B cell (primary cell): ENCODE measurements at regions not wholly inside any gene's neighbourhood (a gene's known extent, or its start where the extent isn't known, plus 50 kb on each side); places are given as distances from the start of the nearest gene placed in this dataset.

Experiments
- ATAC-seq: fragments of 200-7000 bp; cut with Tn5 transposase; one replicate; pipeline ENCODE4 v1.10.0; 2021; ENCODE audit warnings: low read depth, mild to moderate bottlenecking, moderate number of reproducible peaks, moderate library complexity
- CTCF ChIA-PET: fragments of 350-600 bp; sonication (Branson Sonifier 250); formaldehyde crosslinking; loops from one replicate; lab custom pipeline; 2021; ENCODE audit warnings: antibody characterized with exemption, inconsistent platforms; lab: Charles Lee
- POLR2A ChIA-PET: fragments of 350-600 bp; sonication (Branson Sonifier 250); formaldehyde crosslinking; loops from one replicate; lab custom pipeline; 2021; ENCODE audit warnings: antibody characterized with exemption; lab: Charles Lee
- DNase-seq: peaks from one replicate; pipeline ENCODE4 v3.0.0; 2013
- H2AFZ ChIP-seq: 2 replicates; pipeline ENCODE4 v1.6.1; 2012; ENCODE audit warnings: mild to moderate bottlenecking, low read depth, low read length; ENCODE audit not compliant: insufficient read depth, poor library complexity, severe bottlenecking
- H3K27ac ChIP-seq, 2 donors: 1 replicate in 1 of 2; 2 replicates in 1 of 2; pipeline ENCODE4 v1.5.1; 2012 to 2013; ENCODE audit warnings: low read length in 2 of 2, mild to moderate bottlenecking in 2 of 2, moderate library complexity in 1 of 2
- H3K27me3 ChIP-seq, 4 experiments: fragments of 200-600 bp in 1 of 4; sonication (generic) in 1 of 4; replicated peaks in 1 of 4; 1 replicate in 2 of 4; 2 replicates in 2 of 4; pipeline versions ENCODE4 v1.6.1 to v1.7.0; 2013 to 2016; ENCODE audit warnings: low read length in 3 of 4, mild to moderate bottlenecking in 2 of 4, mixed read lengths in 1 of 4, moderate library complexity in 1 of 4; ENCODE audit not compliant: insufficient read depth in 4 of 4, control insufficient read depth in 3 of 4; ENCODE audit errors: control extremely low read depth in 1 of 4
- H3K36me3 ChIP-seq, 2 experiments: replicated peaks in 1 of 2; 1 replicate in 1 of 2; 2 replicates in 1 of 2; pipeline versions ENCODE4 v1.6.1 to v1.7.1; 2013; ENCODE audit warnings: low read length in 1 of 2; ENCODE audit not compliant: insufficient read depth in 2 of 2, control insufficient read depth in 1 of 2; ENCODE audit errors: control extremely low read depth in 1 of 2, extremely low read depth in 1 of 2
- H3K4me1 ChIP-seq, 2 donors: fragments of 200-600 bp in 1 of 2; sonication (generic) in 1 of 2; 1 replicate in 1 of 2; 2 replicates in 1 of 2; pipeline versions ENCODE4 v1.5.1 to v1.6.1; 2013 to 2017; ENCODE audit warnings: low read length in 2 of 2; ENCODE audit not compliant: control insufficient read depth in 2 of 2, insufficient read depth in 2 of 2
- H3K4me2 ChIP-seq: replicated peaks from 2 replicates; pipeline ENCODE3; 2012; ENCODE audit warnings: mild to moderate bottlenecking, low read depth, low read length; ENCODE audit not compliant: poor library complexity, severe bottlenecking
- H3K4me3 ChIP-seq, 5 experiments: fragments of 200-600 bp in 1 of 5; sonication (generic) in 1 of 5; 1 replicate in 3 of 5; 2 replicates in 2 of 5; pipeline versions ENCODE4 v1.5.1 to v1.7.0; 2011 to 2016; ENCODE audit warnings: low read length in 4 of 5, mild to moderate bottlenecking in 4 of 5, low read depth in 2 of 5, control low read depth in 1 of 5, moderate library complexity in 1 of 5; ENCODE audit not compliant: insufficient read depth in 1 of 5; ENCODE audit errors: control extremely low read depth in 1 of 5, extremely low read depth in 1 of 5
- H3K79me2 ChIP-seq: fragments of 200-600 bp; sonication (generic); one replicate; pipeline ENCODE4 v1.6.0; 2016; ENCODE audit warnings: low read length; ENCODE audit not compliant: control insufficient read depth, insufficient read depth
- H3K9ac ChIP-seq: fragments of 200-600 bp; sonication (generic); 2 replicates; pipeline ENCODE4 v1.6.1; 2017; ENCODE audit warnings: mild to moderate bottlenecking, low read length, moderate library complexity
- H3K9me3 ChIP-seq, 3 donors: one replicate each; pipeline versions ENCODE4 v1.6.1 to v1.7.1; 2013; ENCODE audit warnings: low read length in 2 of 3; ENCODE audit not compliant: control insufficient read depth in 2 of 3, insufficient read depth in 1 of 3; ENCODE audit errors: control extremely low read depth in 1 of 3
- H4K20me1 ChIP-seq: 2 replicates; pipeline ENCODE4 v1.6.0; 2012; ENCODE audit warnings: mild to moderate bottlenecking, low read length; ENCODE audit not compliant: insufficient read depth, control insufficient read depth, poor library complexity, severe bottlenecking
- H3K27ac Mint-ChIP-seq: one replicate; pipeline ENCODE4 v1.8.0; 2021; ENCODE audit warnings: mixed read lengths
- H3K27me3 Mint-ChIP-seq: one replicate; pipeline ENCODE4 v1.8.0; 2021; ENCODE audit warnings: mixed read lengths
- H3K4me1 Mint-ChIP-seq: one replicate; pipeline ENCODE4 v1.8.0; 2021; ENCODE audit warnings: mixed read lengths
- H3K4me3 Mint-ChIP-seq: one replicate; pipeline ENCODE4 v1.8.0; 2021; ENCODE audit warnings: mixed read lengths
- H3K9me3 Mint-ChIP-seq: one replicate; pipeline ENCODE4 v1.8.0; 2022; ENCODE audit warnings: mixed read lengths; ENCODE audit not compliant: insufficient read depth
- CTCF ChIP-seq: fragments of 200-600 bp; IDR thresholded peaks from one replicate; pipeline ENCODE4 v1.8.0; 2022; ENCODE audit warnings: antibody characterized with exemption, mild to moderate bottlenecking
- EZH2 ChIP-seq: IDR thresholded peaks from 2 replicates; pipeline ENCODE4 v1.6.1; 2012; ENCODE audit warnings: borderline replicate concordance, low read depth, mild to moderate bottlenecking, moderate library complexity, low read length; ENCODE audit not compliant: insufficient read depth, poor library complexity, severe bottlenecking
- WGBS: methylation state at CpG from one replicate; pipeline ENCODE4 v1.1.5; 2013; ENCODE audit warnings: missing lambda C conversion rate; ENCODE audit not compliant: insufficient coverage; 5-methylcytosine and 5-hydroxymethylcytosine counted together
- intact Hi-C: fragments of 100-400 bp; cut with micrococcal nuclease; formaldehyde crosslinking; loops from one replicate; pipeline ENCODE4 v1.10.0; 2022

GRCh38 chr13:18959229-18959628, 222.4 kb downstream of the TUBA3C start:
- Histone ChIP-seq H2AFZ (no peak overlapping the region), H3K4me2 (no peak overlapping the region), H3K79me2 (no peaks in the 10 kb centered on the region), H4K20me1 (no peaks in the 10 kb centered on the region), H3K27me3 (no peaks in the 10 kb centered on the region), H3K36me3 (no peaks in the 10 kb centered on the region), H3K4me3 (no peak overlapping the region), H3K9ac (no peak overlapping the region), H3K27ac (no peak overlapping the region), H3K9me3 (peaks cover 0 to 69% (median 4%) of the 10 kb centered on the region in 3 donors), H3K4me1 (no peaks in the 10 kb centered on the region)
- CTCF ChIA-PET, result no interaction called here
- no peak for DNase-seq
- WGBS, result 40% methylated on average over 1 of the region's 2 CpGs
- Mint-ChIP-seq H3K27me3 (no peaks in the 10 kb centered on the region), H3K4me3 (no peak overlapping the region), H3K9me3 (peaks cover 16% of the 10 kb centered on the region), H3K27ac (no peak overlapping the region), H3K4me1 (no peaks in the 10 kb centered on the region)
- TF ChIP-seq EZH2, result no peak
- TF ChIP-seq CTCF, result no peak
- intact Hi-C loops, result no loop called here
- POLR2A ChIA-PET, result no interaction called here
- ATAC-seq, result no peak

GRCh38 chr13:18956473-18957078, 225.0 kb downstream of the TUBA3C start:
- H4K20me1 ChIP-seq, result no peaks in the 10 kb centered on the region
- Mint-ChIP-seq H3K4me1 (no peaks in the 10 kb centered on the region), H3K4me3 (no peak overlapping the region), H3K27me3 (no peaks in the 10 kb centered on the region), H3K27ac (no peak overlapping the region), H3K9me3 (peaks cover 16% of the 10 kb centered on the region)
- ChIA-PET POLR2A (no interaction called here), CTCF (no interaction called here)
- intact Hi-C loops, result no loop called here
- no peak overlapping the region for H3K27ac ChIP-seq
- H3K4me1 ChIP-seq, result no peaks in the 10 kb centered on the region
- no peak overlapping the region for H3K4me2 ChIP-seq
- H2AFZ ChIP-seq, result no peak overlapping the region
- H3K9ac ChIP-seq, result no peak overlapping the region
- H3K79me2 ChIP-seq, result no peaks in the 10 kb centered on the region
- H3K36me3 ChIP-seq, result no peaks in the 10 kb centered on the region
- no peak for ATAC-seq
- H3K9me3 ChIP-seq, result peaks cover 0 to 75% (median 4%) of the 10 kb centered on the region in 3 donors
- no peaks in the 10 kb centered on the region for H3K27me3 ChIP-seq
- no peak overlapping the region for H3K4me3 ChIP-seq
- TF ChIP-seq EZH2 (no peak), CTCF (no peak)
- no peak for DNase-seq
- 78% methylated on average over 4 of the region's 4 CpGs for WGBS
